HL-60 (cell line): ENCODE measurements at regions not wholly inside any gene's neighbourhood (a gene's known extent, or its start where the extent isn't known, plus 50 kb on each side); places are given as distances from the start of the nearest gene placed in this dataset.

ENCODE experiments used
- CTCF ChIP-seq: IDR thresholded peaks from one replicate; pipeline ENCODE4 v1.5.1; 2011; ENCODE audit warnings: low read length, control low read depth, inconsistent platforms; ENCODE audit not compliant: insufficient read depth
- GABPA ChIP-seq: IDR thresholded peaks from 2 replicates; pipeline ENCODE4 v1.6.1; 2012; ENCODE audit warnings: low read depth
- POLR2AphosphoS5 ChIP-seq: IDR thresholded peaks from 2 replicates; pipeline ENCODE4 v1.6.1; 2012; ENCODE audit warnings: low read depth
- TF ChIP-seq, protein P1 (sequence below): IDR thresholded peaks from 2 replicates; pipeline ENCODE4 v1.6.1; 2012; ENCODE audit warnings: low read depth; ENCODE audit not compliant: insufficient replicate concordance

- TF ChIP-seq CTCF (no peak), POLR2AphosphoS5 (no peak), GABPA (no peak)
- TF ChIP-seq, protein P1, sequence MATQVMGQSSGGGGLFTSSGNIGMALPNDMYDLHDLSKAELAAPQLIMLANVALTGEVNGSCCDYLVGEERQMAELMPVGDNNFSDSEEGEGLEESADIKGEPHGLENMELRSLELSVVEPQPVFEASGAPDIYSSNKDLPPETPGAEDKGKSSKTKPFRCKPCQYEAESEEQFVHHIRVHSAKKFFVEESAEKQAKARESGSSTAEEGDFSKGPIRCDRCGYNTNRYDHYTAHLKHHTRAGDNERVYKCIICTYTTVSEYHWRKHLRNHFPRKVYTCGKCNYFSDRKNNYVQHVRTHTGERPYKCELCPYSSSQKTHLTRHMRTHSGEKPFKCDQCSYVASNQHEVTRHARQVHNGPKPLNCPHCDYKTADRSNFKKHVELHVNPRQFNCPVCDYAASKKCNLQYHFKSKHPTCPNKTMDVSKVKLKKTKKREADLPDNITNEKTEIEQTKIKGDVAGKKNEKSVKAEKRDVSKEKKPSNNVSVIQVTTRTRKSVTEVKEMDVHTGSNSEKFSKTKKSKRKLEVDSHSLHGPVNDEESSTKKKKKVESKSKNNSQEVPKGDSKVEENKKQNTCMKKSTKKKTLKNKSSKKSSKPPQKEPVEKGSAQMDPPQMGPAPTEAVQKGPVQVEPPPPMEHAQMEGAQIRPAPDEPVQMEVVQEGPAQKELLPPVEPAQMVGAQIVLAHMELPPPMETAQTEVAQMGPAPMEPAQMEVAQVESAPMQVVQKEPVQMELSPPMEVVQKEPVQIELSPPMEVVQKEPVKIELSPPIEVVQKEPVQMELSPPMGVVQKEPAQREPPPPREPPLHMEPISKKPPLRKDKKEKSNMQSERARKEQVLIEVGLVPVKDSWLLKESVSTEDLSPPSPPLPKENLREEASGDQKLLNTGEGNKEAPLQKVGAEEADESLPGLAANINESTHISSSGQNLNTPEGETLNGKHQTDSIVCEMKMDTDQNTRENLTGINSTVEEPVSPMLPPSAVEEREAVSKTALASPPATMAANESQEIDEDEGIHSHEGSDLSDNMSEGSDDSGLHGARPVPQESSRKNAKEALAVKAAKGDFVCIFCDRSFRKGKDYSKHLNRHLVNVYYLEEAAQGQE = no peak
These were observed 369.4 kb downstream of the DDX10 start for GRCh38 chr11:109034339-109034696.
